ENCODE measurements at regions not wholly inside any gene's neighbourhood (a gene's known extent, or its start where the extent isn't known, plus 50 kb on each side); places are given as distances from the start of the nearest gene placed in this dataset.
"Not testable (repeated sequence)": the region's sequence is repeated elsewhere in the genome, so short reads cannot be mapped to it uniquely, and the experiment has no call there.

DNA sequence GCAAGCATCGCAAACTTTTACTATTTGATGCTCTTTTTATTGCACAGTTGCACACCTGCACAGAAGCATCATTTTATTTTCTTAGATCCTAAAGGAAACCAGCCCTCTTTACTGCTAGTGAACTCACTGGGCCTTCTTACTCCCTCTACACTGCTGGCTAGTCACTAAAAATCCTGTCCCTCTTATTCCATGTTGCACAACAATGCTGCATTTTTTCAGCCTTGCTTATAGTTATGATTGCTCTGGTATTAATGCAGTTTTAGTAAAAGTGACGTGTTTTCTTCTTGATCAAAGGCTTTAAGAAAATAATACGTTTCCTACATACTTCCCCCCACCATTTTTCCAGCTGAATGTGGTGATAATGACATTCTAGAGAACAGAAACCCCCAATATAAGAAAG is 132.9 kb upstream of the FAM3C start:
- no peak overlapping the region for H3K4me3 ChIP-seq
- no peak overlapping the region for H3K9ac ChIP-seq (ENCODE audit: insufficient read length)
- no peak for DNase-seq (ENCODE audit: low read depth, low spot score)
- TF ChIP-seq FOXP2 (optimal IDR thresholded peaks at IDR 0.05; ENCODE audit: control extremely low read depth, extremely low read length, insufficient read depth): no peak
- no peak for TF ChIP-seq EZH2 (IDR thresholded peaks at IDR 0.05)
- TF ChIP-seq POLR2AphosphoS5 (IDR thresholded peaks at IDR 0.05; ENCODE audit: borderline replicate concordance, low read depth, low read length): no peak
- H3K36me3 ChIP-seq (ENCODE audit: insufficient read depth, low read length): no peaks in the 10 kb centered on the region
- H3K9me3 ChIP-seq (ENCODE audit: low read depth, low read length): no peaks in the 10 kb centered on the region
- no peak overlapping the region for H3K27ac ChIP-seq

DNA sequence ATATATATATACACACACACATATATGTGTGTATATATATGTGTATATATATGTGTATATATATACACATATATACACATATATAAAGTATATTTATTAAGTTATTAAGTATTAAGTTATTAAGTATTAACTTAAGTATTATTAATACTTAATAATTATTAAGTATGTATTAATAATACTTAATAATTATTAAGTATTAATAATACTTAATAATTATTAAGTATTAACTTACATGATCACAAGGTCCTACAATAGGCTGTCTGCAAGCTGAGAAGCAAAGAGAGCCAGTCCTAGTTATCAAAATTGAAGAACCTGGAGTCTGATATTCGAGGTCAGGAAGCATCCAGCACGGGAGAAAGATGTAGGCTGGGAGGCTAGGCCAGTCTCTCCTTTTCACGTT is 130.1 kb upstream of the FAM3C start:
- not testable (repeated sequence) for H3K36me3 ChIP-seq (ENCODE audit: insufficient read depth, low read length); H3K9ac ChIP-seq (ENCODE audit: insufficient read length); H3K27ac ChIP-seq; H3K4me3 ChIP-seq; H3K9me3 ChIP-seq (ENCODE audit: low read depth, low read length); DNase-seq (ENCODE audit: low read depth, low spot score)

- no peaks in the 10 kb centered on the region for H3K9me3 ChIP-seq (ENCODE audit: low read depth, low read length)
- H3K36me3 ChIP-seq (ENCODE audit: insufficient read depth, low read length): no peaks in the 10 kb centered on the region
- no peak overlapping the region for H3K27ac ChIP-seq
- no peak for TF ChIP-seq EZH2 (IDR thresholded peaks at IDR 0.05)
- no peak for TF ChIP-seq POLR2AphosphoS5 (IDR thresholded peaks at IDR 0.05; ENCODE audit: borderline replicate concordance, low read depth, low read length)
- no peak for TF ChIP-seq FOXP2 (optimal IDR thresholded peaks at IDR 0.05; ENCODE audit: control extremely low read depth, extremely low read length, insufficient read depth)
- H3K9ac ChIP-seq (ENCODE audit: insufficient read length): no peak overlapping the region
- no peak overlapping the region for H3K4me3 ChIP-seq
- DNase-seq (ENCODE audit: low read depth, low spot score): no peak
These were observed 129.2 kb upstream of the FAM3C start for GRCh38 chr7:121525155-121525819.

DNA sequence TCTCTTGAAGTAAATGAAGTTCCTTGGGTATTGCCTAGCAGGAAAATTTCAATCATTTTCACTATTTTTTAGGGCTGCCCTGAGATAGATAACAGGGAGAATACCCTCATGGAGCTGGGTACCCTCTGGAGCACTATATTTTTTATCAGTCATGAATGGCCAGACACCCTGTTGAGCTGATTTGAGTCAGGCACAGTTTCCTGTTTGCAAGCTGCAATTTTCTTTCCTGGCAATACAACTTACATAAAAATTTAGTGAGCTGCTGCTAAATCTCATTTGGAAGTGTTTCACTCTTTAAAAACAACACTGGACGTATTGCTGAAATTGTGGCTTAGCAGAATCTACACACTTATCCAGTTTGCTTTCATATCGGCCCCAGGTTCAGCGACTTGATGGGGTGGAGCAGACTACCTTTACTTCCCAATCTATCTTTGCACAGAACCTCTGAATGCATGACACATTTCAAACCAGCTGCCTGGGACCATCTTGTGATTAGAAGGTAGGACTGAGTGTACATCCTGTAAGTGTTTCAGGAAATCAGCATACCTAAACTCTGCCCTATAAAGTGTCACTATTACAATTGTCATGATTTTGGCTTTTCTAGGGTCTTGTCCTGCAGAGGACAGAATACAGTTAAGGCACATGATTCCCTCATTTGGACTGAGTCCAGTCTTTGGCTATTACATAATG is 125.7 kb upstream of the FAM3C start:
- H3K9me3 ChIP-seq (ENCODE audit: low read depth, low read length): no peaks in the 10 kb centered on the region
- no peak overlapping the region for H3K4me3 ChIP-seq
- no peak for DNase-seq (ENCODE audit: low read depth, low spot score)
- H3K9ac ChIP-seq (ENCODE audit: insufficient read length): no peak overlapping the region
- TF ChIP-seq FOXP2 (optimal IDR thresholded peaks at IDR 0.05; ENCODE audit: control extremely low read depth, extremely low read length, insufficient read depth) (no peak), POLR2AphosphoS5 (IDR thresholded peaks at IDR 0.05; ENCODE audit: borderline replicate concordance, low read depth, low read length) (no peak), EZH2 (IDR thresholded peaks at IDR 0.05) (no peak)
- no peak overlapping the region for H3K27ac ChIP-seq
- H3K36me3 ChIP-seq (ENCODE audit: insufficient read depth, low read length): no peaks in the 10 kb centered on the region

GRCh38 chr7:121520911-121521310 is 124.8 kb upstream of the FAM3C start:
- DNase-seq (ENCODE audit: low read depth, low spot score): no peak
- H3K36me3 ChIP-seq (ENCODE audit: insufficient read depth, low read length): no peaks in the 10 kb centered on the region
- no peak overlapping the region for H3K4me3 ChIP-seq
- no peak overlapping the region for H3K9ac ChIP-seq (ENCODE audit: insufficient read length)
- TF ChIP-seq POLR2AphosphoS5 (IDR thresholded peaks at IDR 0.05; ENCODE audit: borderline replicate concordance, low read depth, low read length) (no peak), EZH2 (IDR thresholded peaks at IDR 0.05) (no peak), FOXP2 (optimal IDR thresholded peaks at IDR 0.05; ENCODE audit: control extremely low read depth, extremely low read length, insufficient read depth) (no peak)
- H3K9me3 ChIP-seq (ENCODE audit: low read depth, low read length): no peaks in the 10 kb centered on the region
- no peak overlapping the region for H3K27ac ChIP-seq

DNA sequence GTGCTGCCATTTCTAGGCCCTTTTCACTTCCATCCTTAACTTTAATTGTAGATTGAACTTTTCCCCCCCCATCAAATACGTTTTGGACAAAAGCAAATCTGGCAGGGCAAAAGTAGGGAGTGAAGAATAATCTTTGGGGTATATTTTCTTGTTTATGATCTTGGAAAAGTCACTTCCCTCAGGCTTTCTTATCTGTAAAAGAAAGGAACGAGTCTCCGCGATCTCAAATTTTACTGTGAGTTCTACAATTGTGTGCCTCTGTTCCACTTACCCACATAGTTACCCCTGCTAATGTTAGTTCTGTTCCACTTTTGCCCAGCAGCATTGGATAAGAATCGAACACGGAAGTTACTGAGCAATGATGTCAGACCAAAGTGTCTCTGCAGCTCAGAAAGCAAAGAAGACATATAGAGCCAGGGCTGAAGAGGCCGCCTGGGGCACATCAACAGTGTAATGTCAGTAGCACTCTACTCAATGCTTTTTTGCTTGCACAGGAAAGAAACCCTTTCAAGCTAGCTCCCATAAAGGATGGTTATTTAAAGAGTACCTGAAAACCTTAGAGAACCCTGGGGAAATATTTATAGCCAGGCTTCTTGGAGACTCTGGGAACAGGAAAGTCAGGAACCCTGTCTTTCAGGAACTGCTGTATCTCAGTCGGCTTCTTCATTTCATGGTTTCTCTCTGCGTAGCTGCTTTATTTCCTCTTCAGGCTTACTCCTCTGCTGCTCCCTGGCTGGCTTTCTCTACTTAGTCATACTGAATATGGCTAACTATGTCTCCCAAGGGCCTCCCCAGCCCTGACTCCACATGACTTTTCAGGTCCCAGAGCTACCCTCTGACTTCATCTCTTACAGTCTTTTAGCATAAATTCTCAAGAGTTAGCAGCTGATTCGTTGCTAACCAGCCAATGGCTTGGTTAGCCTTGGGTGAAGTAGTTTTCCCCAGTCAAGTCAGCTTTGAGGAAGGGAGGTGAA is 123.7 kb upstream of the FAM3C start:
- H3K36me3 ChIP-seq (ENCODE audit: insufficient read depth, low read length): no peaks in the 10 kb centered on the region
- no peak overlapping the region for H3K9ac ChIP-seq (ENCODE audit: insufficient read length)
- H3K4me3 ChIP-seq: no peak overlapping the region
- DNase-seq (ENCODE audit: low read depth, low spot score): no peak
- H3K9me3 ChIP-seq (ENCODE audit: low read depth, low read length): no peaks in the 10 kb centered on the region
- no peak overlapping the region for H3K27ac ChIP-seq
- no peak for TF ChIP-seq EZH2 (IDR thresholded peaks at IDR 0.05)
- TF ChIP-seq FOXP2 (optimal IDR thresholded peaks at IDR 0.05; ENCODE audit: control extremely low read depth, extremely low read length, insufficient read depth): no peak
- no peak for TF ChIP-seq POLR2AphosphoS5 (IDR thresholded peaks at IDR 0.05; ENCODE audit: borderline replicate concordance, low read depth, low read length)

- no peaks in the 10 kb centered on the region for H3K36me3 ChIP-seq (ENCODE audit: insufficient read depth, low read length)
- H3K27ac ChIP-seq: no peak overlapping the region
- no peak overlapping the region for H3K4me3 ChIP-seq
- TF ChIP-seq EZH2 (IDR thresholded peaks at IDR 0.05) (no peak), POLR2AphosphoS5 (IDR thresholded peaks at IDR 0.05; ENCODE audit: borderline replicate concordance, low read depth, low read length) (no peak), FOXP2 (optimal IDR thresholded peaks at IDR 0.05; ENCODE audit: control extremely low read depth, extremely low read length, insufficient read depth) (no peak)
- H3K9me3 ChIP-seq (ENCODE audit: low read depth, low read length): no peaks in the 10 kb centered on the region
- H3K9ac ChIP-seq (ENCODE audit: insufficient read length): no peak overlapping the region
- DNase-seq (ENCODE audit: low read depth, low spot score): no peak
These were observed 121.5 kb upstream of the FAM3C start for GRCh38 chr7:121517591-121517990.

GRCh38 chr7:121516821-121517220 is 120.7 kb upstream of the FAM3C start:
- Histone ChIP-seq H3K4me3 (no peak overlapping the region), H3K27ac (no peak overlapping the region), H3K9ac (ENCODE audit: insufficient read length) (no peak overlapping the region), H3K9me3 (ENCODE audit: low read depth, low read length) (no peaks in the 10 kb centered on the region), H3K36me3 (ENCODE audit: insufficient read depth, low read length) (no peaks in the 10 kb centered on the region)
- no peak for TF ChIP-seq EZH2 (IDR thresholded peaks at IDR 0.05)
- no peak for TF ChIP-seq FOXP2 (optimal IDR thresholded peaks at IDR 0.05; ENCODE audit: control extremely low read depth, extremely low read length, insufficient read depth)
- TF ChIP-seq POLR2AphosphoS5 (IDR thresholded peaks at IDR 0.05; ENCODE audit: borderline replicate concordance, low read depth, low read length): no peak
- DNase-seq (ENCODE audit: low read depth, low spot score): no peak

Data from SK-N-MC (cell line).